NCI-H2029 treated with DMSO at 0.1 percent for 48 hours (cell line): ENCODE measurements at regions not wholly inside any gene's neighbourhood (a gene's known extent, or its start where the extent isn't known, plus 50 kb on each side); places are given as distances from the start of the nearest gene placed in this dataset.
"Not testable (repeated sequence)": the region's sequence is repeated elsewhere in the genome, so short reads cannot be mapped to it uniquely, and the experiment has no call there.

Experiments
- DNase-seq: peaks from one replicate; lab custom pipeline; 2025; lab: John Stamatoyannopoulos, UW

- DNase-seq, result no peak
Observed at GRCh38 chr4:177494791-177495190, 52.6 kb upstream of the AGA start.

DNA sequence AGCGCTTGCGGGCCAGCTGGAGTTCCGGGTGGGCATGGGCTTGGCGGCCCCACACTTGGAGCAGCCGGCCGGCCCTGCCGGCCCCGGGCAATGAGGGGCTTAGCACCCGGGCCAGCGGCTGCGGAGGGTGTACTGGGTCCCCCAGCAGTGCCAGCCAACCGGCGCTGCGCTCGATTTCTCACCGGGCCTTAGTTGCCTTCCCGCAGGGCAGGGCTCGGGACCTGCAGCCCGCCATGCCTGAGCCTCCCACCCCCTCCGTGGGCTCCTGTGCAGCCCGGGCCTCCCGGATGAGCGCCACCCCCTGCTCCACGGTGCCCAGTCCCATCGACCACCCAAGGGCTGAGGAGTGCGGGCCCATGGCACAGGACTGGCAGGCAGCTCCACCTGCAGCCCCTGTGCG lies 53.4 kb upstream of the AGA start:
- DNase-seq, result not testable (repeated sequence)

- no peak for DNase-seq
Observed at GRCh38 chr4:177499537-177499936, 57.3 kb upstream of the AGA start.

- no peak for DNase-seq
Observed at GRCh38 chr4:177505171-177505615, 63.0 kb upstream of the AGA start.

GRCh38 chr4:177508662-177509061 lies 66.4 kb upstream of the AGA start:
- DNase-seq, result no peak

GRCh38 chr4:177509226-177509745 lies 67.0 kb upstream of the AGA start:
- no peak for DNase-seq

DNA sequence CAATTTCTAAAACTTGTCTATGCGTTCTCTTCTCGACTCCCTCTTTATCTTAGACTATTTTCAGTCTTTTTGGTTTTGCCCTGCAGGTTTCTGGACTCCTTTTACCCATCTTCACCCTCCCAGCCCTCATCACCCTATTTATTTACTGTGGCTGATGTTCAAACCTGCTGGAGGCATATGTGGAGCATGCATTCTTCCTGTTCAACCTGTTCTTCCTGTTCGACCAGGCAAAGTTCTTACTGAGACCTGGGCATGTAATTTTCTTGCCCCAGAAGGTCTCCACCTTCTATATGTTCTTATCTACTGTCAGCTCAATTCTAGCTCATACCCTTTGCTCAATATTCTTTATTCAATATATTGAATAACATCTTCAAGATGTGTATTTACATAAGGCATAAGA lies 69.4 kb upstream of the AGA start:
- DNase-seq, result peak; percentile 35

GRCh38 chr4:177512646-177513045 lies 70.4 kb upstream of the AGA start:
- DNase-seq, result no peak

- no peak for DNase-seq
Observed at GRCh38 chr4:177517862-177518261, 75.6 kb upstream of the AGA start.

- no peak for DNase-seq
Observed at GRCh38 chr4:177519481-177520260, 77.4 kb upstream of the AGA start.

DNA sequence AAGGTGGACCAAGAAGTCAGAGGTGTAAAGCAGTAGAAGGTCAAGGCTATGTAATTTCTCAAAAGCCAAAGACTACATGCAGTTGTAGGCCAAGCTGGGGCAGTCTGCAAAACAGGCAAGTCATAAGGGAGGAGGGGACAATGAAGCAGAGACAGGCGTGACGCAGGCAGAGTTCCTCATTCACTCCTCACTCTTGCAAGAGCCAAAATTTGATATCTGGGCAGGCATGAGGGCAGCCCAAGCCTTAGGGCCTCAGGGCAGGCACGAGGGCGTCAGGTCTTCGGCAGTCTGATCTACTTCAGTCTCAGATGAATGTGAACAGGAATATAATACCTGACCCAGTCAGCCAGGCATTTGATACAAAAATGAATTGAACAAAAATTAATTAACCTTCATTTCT lies 86.4 kb upstream of the AGA start:
- DNase-seq, result no peak

- no peak for DNase-seq
Observed at GRCh38 chr4:177530561-177530960, 88.3 kb upstream of the AGA start.

GRCh38 chr4:177532358-177532757 lies 90.1 kb upstream of the AGA start:
- no peak for DNase-seq

DNA sequence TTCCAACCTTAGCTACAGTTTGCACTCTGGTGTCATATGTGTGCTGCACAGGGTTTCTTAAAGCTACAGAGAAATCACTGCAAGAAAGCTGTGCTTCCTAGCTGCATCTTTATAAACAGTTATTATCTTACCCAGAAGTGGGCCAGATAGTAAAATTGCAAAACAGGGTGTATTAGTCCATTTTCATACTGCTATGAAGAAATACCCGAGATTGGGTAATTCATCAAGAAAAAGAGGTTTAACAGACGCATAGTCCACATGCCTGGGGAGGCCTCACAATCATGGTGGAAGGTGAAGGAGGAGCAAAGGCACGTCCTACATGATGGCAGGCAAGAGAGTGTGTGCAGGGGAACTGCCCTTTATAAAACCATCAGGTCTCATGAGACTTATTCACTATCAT lies 92.6 kb upstream of the AGA start:
- not testable (repeated sequence) for DNase-seq

- DNase-seq, result no peak
Observed at GRCh38 chr4:177546745-177547144, 104.5 kb upstream of the AGA start.

DNA sequence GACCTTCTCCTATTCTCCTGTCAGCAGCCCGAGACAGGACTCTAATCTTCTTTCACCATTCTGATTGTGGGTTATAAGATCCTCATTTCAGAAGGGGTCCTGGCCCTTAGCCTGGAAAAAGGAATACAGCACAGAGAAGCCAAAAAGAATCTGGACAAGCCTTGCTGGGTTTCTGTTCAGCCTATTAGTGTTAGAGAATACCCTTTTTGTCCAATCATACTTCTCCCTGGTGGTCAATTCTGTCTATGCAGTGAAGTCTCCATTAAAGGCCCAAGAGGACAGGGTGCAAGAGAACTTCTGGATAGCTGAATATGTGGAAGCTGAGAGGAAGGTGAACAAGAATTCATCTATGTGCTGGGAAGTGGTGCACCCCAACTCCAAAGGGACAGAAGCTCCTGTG lies 105.7 kb upstream of the AGA start:
- no peak for DNase-seq

- no peak for DNase-seq
Observed at GRCh38 chr4:177555007-177555574, 112.9 kb upstream of the AGA start.

DNA sequence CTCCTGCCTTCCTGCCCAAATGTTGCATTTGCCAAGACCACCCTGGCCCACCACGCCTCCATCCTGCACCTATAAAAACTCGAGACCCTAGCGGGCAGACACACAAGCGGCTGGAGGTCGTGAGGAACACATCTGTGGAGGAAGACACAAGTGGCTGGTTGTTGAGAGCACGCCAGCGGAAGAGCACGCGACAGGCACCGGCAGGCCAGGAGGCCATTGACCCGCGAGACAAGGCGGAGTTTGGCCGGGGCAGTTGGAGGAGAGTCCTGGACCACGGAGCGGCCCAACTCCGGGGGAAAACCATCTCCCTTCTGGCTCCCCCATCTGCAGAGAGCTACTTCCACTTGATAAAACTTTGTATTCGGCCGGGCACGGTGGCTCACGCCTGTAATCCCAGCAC lies 115.2 kb upstream of the AGA start:
- DNase-seq, result no peak

DNA sequence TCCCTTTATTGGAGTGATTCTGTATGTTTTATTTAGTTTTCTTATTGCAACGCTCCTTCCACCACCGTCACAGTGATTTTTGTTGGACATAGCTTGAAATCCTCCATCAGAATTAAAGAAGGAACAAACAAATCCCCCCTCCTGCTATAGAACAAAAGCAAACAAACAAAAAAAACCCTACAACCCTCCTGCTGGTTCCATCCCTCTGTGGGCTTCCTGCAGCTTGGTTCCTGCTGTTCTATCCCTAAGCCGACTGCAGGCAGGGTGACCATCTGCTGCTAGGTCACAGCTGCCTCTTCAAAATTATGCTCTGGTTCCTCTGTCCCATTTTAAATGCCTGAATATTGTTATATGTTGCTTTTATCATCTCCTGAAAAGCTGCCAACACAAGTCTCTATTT lies 116.8 kb upstream of the AGA start:
- DNase-seq, result no peak

DNA sequence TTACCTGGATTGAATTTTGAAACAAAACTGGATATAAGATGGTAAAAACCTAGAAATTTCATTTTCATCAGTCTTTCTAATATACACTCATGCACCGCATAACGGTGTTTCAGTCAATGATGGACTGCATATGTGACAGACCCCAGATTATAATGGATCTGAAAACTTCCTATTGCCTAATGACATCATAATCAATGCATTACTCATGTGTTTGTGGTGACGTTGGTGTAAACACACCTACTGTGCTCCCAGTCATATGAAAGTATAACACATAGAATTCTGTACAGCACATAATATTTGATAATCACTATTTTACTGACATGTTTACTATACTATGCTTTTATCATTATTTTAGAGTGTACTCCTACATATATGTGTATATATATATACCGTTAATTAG lies 119.9 kb upstream of the AGA start:
- DNase-seq, result no peak

GRCh38 chr4:177562859-177563258 lies 120.6 kb upstream of the AGA start:
- no peak for DNase-seq

DNA sequence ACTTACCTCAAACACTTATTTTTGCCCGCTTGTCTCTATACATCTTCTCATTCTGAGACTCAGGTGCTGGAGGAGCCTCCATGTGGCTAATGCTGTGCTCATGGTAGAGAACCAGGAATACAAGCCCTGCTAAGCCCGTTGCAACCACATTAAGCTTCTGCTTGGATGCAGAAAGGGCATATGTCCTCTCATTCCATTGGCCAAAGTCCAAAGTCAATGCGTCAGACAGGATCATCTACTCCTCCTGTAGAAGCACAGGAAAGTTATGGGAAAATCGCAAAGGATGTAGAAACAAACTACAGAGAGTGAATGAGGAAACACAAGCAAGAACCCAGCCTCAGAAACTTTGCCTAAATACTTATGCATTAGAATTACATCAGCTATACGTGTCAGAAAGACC lies 124.5 kb upstream of the AGA start:
- DNase-seq, result no peak

GRCh38 chr4:177568931-177569330 lies 126.7 kb upstream of the AGA start:
- no peak for DNase-seq

DNA sequence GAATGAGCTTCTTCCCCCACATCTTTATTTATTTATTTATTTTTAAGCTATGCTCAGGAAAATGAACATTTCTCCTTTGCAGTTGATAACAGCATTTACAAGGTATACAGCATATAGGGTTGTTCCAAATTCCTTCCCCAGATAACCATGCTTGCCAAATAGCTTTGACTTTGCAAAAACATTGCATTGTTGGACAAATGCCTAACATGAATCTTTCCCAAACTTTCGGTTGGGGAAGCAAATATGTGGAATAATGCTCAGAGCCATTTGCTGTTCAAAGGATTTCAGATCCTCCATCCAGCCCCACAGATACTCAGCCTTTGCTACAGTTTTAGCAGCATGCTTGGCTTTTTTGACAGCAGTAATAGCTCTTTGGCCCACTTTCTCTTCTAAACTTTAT lies 127.2 kb upstream of the AGA start:
- no peak for DNase-seq
